DMS153 treated with DMSO at 0.1 percent for 48 hours (cell line): ENCODE measurements at regions not wholly inside any gene's neighbourhood (a gene's known extent, or its start where the extent isn't known, plus 50 kb on each side); places are given as distances from the start of the nearest gene placed in this dataset.

Experiments
- DNase-seq: peaks from one replicate; lab custom pipeline; 2025; ENCODE audit not compliant: unreplicated experiment; lab: John Stamatoyannopoulos, UW

- peak; percentile 5 for DNase-seq
Observed at GRCh38 chr15:94105760-94106159, 125.6 kb upstream of the MCTP2 start.

GRCh38 chr15:94100863-94101262 is 130.5 kb upstream of the MCTP2 start:
- DNase-seq, result no peak

GRCh38 chr15:94099574-94099960 is 131.8 kb upstream of the MCTP2 start:
- no peak for DNase-seq

- DNase-seq, result no peak
Observed at GRCh38 chr15:94098921-94099573, 132.3 kb upstream of the MCTP2 start.

GRCh38 chr15:94097552-94097951 is 133.8 kb upstream of the MCTP2 start:
- no peak for DNase-seq

GRCh38 chr15:94094310-94094709 is 137.1 kb upstream of the MCTP2 start:
- no peak for DNase-seq

- DNase-seq, result no peak
Observed at GRCh38 chr15:94086341-94086740, 145.0 kb upstream of the MCTP2 start.

GRCh38 chr15:94083467-94084052 is 147.8 kb upstream of the MCTP2 start:
- no peak for DNase-seq

- no peak for DNase-seq
Observed at GRCh38 chr15:94081829-94082228, 149.5 kb upstream of the MCTP2 start.

GRCh38 chr15:94080989-94081605 is 150.3 kb upstream of the MCTP2 start:
- no peak for DNase-seq

GRCh38 chr15:94080416-94080815 is 150.9 kb upstream of the MCTP2 start:
- DNase-seq, result no peak

GRCh38 chr15:94079968-94080367 is 151.4 kb upstream of the MCTP2 start:
- DNase-seq, result no peak

GRCh38 chr15:94079459-94079858 is 151.9 kb upstream of the MCTP2 start:
- no peak for DNase-seq

- DNase-seq, result no peak
Observed at GRCh38 chr15:94077938-94078337, 153.4 kb upstream of the MCTP2 start.

- DNase-seq, result no peak
Observed at GRCh38 chr15:94075349-94075748, 156.0 kb upstream of the MCTP2 start.

GRCh38 chr15:94070356-94071295 is 160.7 kb upstream of the MCTP2 start:
- peak; percentile 21 for DNase-seq

- no peak for DNase-seq
Observed at GRCh38 chr15:94069844-94070243, 161.5 kb upstream of the MCTP2 start.

- DNase-seq, result no peak
Observed at GRCh38 chr15:94066811-94067210, 164.6 kb upstream of the MCTP2 start.

- DNase-seq, result no peak
Observed at GRCh38 chr15:94066046-94066445, 165.3 kb upstream of the MCTP2 start.

GRCh38 chr15:94064676-94065313 is 166.6 kb upstream of the MCTP2 start:
- no peak for DNase-seq

GRCh38 chr15:94061041-94061440 is 170.3 kb upstream of the MCTP2 start:
- no peak for DNase-seq
